ENCODE measurements at regions not wholly inside any gene's neighbourhood (a gene's known extent, or its start where the extent isn't known, plus 50 kb on each side); places are given as distances from the start of the nearest gene placed in this dataset.

- Histone ChIP-seq H3K27me3 (ENCODE audit: low read depth) (peaks cover 36% of the 10 kb centered on the region), H3K36me3 (no peaks in the 10 kb centered on the region), H3K27ac (replicated peaks) (no peak overlapping the region), H3K4me1 (no peaks in the 10 kb centered on the region), H3K9me3 (replicated peaks) (no peaks in the 10 kb centered on the region), H3K4me3 (no peak overlapping the region)
- TF ChIP-seq CTCF (IDR thresholded peaks at IDR 0.05; ENCODE audit: borderline replicate concordance) = no peak
- no peak for DNase-seq
- intact Hi-C loops (cut with micrococcal nuclease) = loop anchor here (10.0 kb wide), 1 partner anchor 186 kb away; no protein-coding TSS in a partner anchor
Measured at GRCh38 chr11:76728778-76729177, 54.4 kb upstream of the TSKU start.

GRCh38 chr11:76729214-76729613 lies 53.9 kb upstream of the TSKU start:
- no peak for DNase-seq
- Histone ChIP-seq H3K27me3 (ENCODE audit: low read depth) (peaks cover 36% of the 10 kb centered on the region), H3K9me3 (replicated peaks) (no peaks in the 10 kb centered on the region), H3K36me3 (no peaks in the 10 kb centered on the region), H3K4me1 (peaks cover 3% of the 10 kb centered on the region), H3K4me3 (no peak overlapping the region), H3K27ac (replicated peaks) (no peak overlapping the region)
- intact Hi-C loops (cut with micrococcal nuclease) = loop anchor here (10.0 kb wide), 1 partner anchor 186 kb away; no protein-coding TSS in a partner anchor
- TF ChIP-seq CTCF (IDR thresholded peaks at IDR 0.05; ENCODE audit: borderline replicate concordance) = no peak

GRCh38 chr11:76730887-76731565 lies 52.1 kb upstream of the TSKU start:
- peaks cover 13% of the 10 kb centered on the region for H3K4me1 ChIP-seq
- no peaks in the 10 kb centered on the region for H3K36me3 ChIP-seq
- DNase-seq = no peak
- no peak overlapping the region for H3K27ac ChIP-seq (replicated peaks)
- no peaks in the 10 kb centered on the region for H3K9me3 ChIP-seq (replicated peaks)
- no peak overlapping the region for H3K4me3 ChIP-seq
- H3K27me3 ChIP-seq (ENCODE audit: low read depth) = peaks cover 18% of the 10 kb centered on the region
- TF ChIP-seq CTCF (IDR thresholded peaks at IDR 0.05; ENCODE audit: borderline replicate concordance) = no peak
- intact Hi-C loops (cut with micrococcal nuclease) = no loop called here

GRCh38 chr11:76732643-76733042 lies 50.5 kb upstream of the TSKU start:
- intact Hi-C loops (cut with micrococcal nuclease) = no loop called here
- no peak for DNase-seq
- H3K4me1 ChIP-seq = peaks cover 14% of the 10 kb centered on the region
- no peak for TF ChIP-seq CTCF (IDR thresholded peaks at IDR 0.05; ENCODE audit: borderline replicate concordance)
- H3K27ac ChIP-seq (replicated peaks) = no peak overlapping the region
- H3K27me3 ChIP-seq (ENCODE audit: low read depth) = peaks cover 16% of the 10 kb centered on the region
- H3K4me3 ChIP-seq = no peak overlapping the region
- no peaks in the 10 kb centered on the region for H3K36me3 ChIP-seq
- H3K9me3 ChIP-seq (replicated peaks) = no peaks in the 10 kb centered on the region
